ENCODE measurements at regions not wholly inside any gene's neighbourhood (a gene's known extent, or its start where the extent isn't known, plus 50 kb on each side); places are given as distances from the start of the nearest gene placed in this dataset.

DNA sequence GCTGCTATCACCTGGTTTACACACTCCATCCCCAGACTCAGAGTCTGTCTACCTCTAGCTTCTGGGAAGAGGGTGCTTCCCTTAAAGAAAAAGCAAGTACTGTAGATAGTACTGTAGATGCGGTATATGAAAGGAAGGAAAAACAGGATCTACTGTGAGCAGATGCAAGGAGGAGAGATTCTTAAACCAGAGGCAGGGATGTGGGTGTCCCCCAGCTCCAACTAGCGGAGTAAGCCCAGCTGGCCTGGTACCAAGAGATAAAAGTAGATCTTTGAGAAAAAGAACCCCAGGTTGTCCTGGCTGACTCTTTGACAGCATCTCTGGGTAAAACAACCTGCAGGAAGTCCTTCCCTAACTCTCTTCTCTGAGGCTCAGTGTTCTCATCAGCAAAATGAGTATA, 523.7 kb upstream of the PROK2 start:
- H4K20me1 ChIP-seq (replicated peaks; ENCODE audit: control insufficient read depth, extremely low read depth, insufficient read depth, low read length) = no peaks in the 10 kb centered on the region
- intact Hi-C loops (cut with micrococcal nuclease) (no loop called here), dilution Hi-C loops (cut with MboI; ENCODE audit: extremely low pct_ligation_motif_present, low sequenced_read_pairs) (no loop called here)
- no peak overlapping the region for H3K9ac ChIP-seq (replicated peaks; ENCODE audit: extremely low read depth, insufficient read depth, low read length)
- peaks cover 16 to 17% of the 10 kb centered on the region in 2 experiments for H3K27me3 ChIP-seq (ENCODE audit: control insufficient read depth in 2 of 2, insufficient read depth in 2 of 2, low read length in 2 of 2)
- ChIA-PET POLR2A (no interaction called here), CTCF (interaction anchor here (1.9 kb wide), 1 partner anchor 13 kb away, joined by 9 read pairs; no protein-coding TSS in a partner anchor)
- no peak overlapping the region for H3K27ac ChIP-seq (ENCODE audit: insufficient read depth, low read depth, low read length)
- BruUV-seq (replicated peaks) = no TSS peak
- no peak overlapping the region for H3K4me2 ChIP-seq (ENCODE audit: insufficient read depth, low read length)
- H3K4me1 ChIP-seq (ENCODE audit: control insufficient read depth, extremely low read depth, insufficient read depth, low read length) = peaks cover 39% of the 10 kb centered on the region
- DNase-seq (ENCODE audit: low read depth, low spot score) (no peak), FAIRE-seq (no peak)
- no peak overlapping the region for H3K4me3 ChIP-seq (replicated peaks in 1 of 3; ENCODE audit: insufficient read depth in 1 of 3, low read depth in 1 of 3, low read length in 3 of 3)
- no peak overlapping the region for H2AFZ ChIP-seq (ENCODE audit: low read depth, low read length)
- no peaks in the 10 kb centered on the region for H3K9me3 ChIP-seq (replicated peaks; ENCODE audit: control insufficient read depth, insufficient read depth, low read length)
- H3K79me2 ChIP-seq (ENCODE audit: control insufficient read depth, insufficient read depth, low read length) = no peaks in the 10 kb centered on the region
- H3K9me1 ChIP-seq (replicated peaks; ENCODE audit: control insufficient read depth, extremely low read depth, insufficient read depth, low read length) = no peaks in the 10 kb centered on the region
- H3K36me3 ChIP-seq (ENCODE audit: control insufficient read depth in 2 of 2, extremely low read depth in 1 of 2, insufficient read depth in 2 of 2, low read length in 2 of 2) = no peaks in the 10 kb centered on the region
- TF ChIP-seq MYC (IDR thresholded peaks at IDR 0.05; ENCODE audit: low read depth, low read length) (no peak), FOS (IDR thresholded peaks at IDR 0.05; ENCODE audit: borderline replicate concordance, insufficient read depth, low read length) (no peak), POLR2AphosphoS5 (IDR thresholded peaks at IDR 0.05; ENCODE audit: insufficient read depth, low read depth, low read length) (no peak), POLR2A (IDR thresholded peaks at IDR 0.05; ENCODE audit: low read depth, low read length) (no peak), GATA2 (IDR thresholded peaks at IDR 0.05; ENCODE audit: insufficient read depth, insufficient read length, low read depth, low read length) (no peak), JUN (IDR thresholded peaks at IDR 0.05; ENCODE audit: borderline replicate concordance, insufficient read depth, insufficient read length, low read depth) (no peak), EZH2 (IDR thresholded peaks at IDR 0.05; ENCODE audit: borderline replicate concordance, low read depth, low read length, severe bottlenecking) (no peak)
- TF ChIP-seq, protein P1, sequence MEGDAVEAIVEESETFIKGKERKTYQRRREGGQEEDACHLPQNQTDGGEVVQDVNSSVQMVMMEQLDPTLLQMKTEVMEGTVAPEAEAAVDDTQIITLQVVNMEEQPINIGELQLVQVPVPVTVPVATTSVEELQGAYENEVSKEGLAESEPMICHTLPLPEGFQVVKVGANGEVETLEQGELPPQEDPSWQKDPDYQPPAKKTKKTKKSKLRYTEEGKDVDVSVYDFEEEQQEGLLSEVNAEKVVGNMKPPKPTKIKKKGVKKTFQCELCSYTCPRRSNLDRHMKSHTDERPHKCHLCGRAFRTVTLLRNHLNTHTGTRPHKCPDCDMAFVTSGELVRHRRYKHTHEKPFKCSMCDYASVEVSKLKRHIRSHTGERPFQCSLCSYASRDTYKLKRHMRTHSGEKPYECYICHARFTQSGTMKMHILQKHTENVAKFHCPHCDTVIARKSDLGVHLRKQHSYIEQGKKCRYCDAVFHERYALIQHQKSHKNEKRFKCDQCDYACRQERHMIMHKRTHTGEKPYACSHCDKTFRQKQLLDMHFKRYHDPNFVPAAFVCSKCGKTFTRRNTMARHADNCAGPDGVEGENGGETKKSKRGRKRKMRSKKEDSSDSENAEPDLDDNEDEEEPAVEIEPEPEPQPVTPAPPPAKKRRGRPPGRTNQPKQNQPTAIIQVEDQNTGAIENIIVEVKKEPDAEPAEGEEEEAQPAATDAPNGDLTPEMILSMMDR (IDR thresholded peaks at IDR 0.05; ENCODE audit: extremely low read depth in 1 of 2, insufficient read depth in 1 of 2, low read depth in 1 of 2, low read length in 2 of 2) = no peak
- TF ChIP-seq, protein P2, sequence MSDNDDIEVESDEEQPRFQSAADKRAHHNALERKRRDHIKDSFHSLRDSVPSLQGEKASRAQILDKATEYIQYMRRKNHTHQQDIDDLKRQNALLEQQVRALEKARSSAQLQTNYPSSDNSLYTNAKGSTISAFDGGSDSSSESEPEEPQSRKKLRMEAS (IDR thresholded peaks at IDR 0.05; ENCODE audit: insufficient read depth, insufficient read length) = no peak

Data from endothelial cell of umbilical vein (primary cell).